ENCODE measurements at regions not wholly inside any gene's neighbourhood (a gene's known extent, or its start where the extent isn't known, plus 50 kb on each side); places are given as distances from the start of the nearest gene placed in this dataset.

- H3K27me3 ChIP-seq = no peaks in the 10 kb centered on the region
- WGBS, 2 donors = 56 to 66% methylated on average over 1 of the region's 1 CpG
- TF ChIP-seq CTCF (IDR thresholded peaks at IDR 0.05) = no peak
- no peak for TF ChIP-seq POLR2A (IDR thresholded peaks at IDR 0.05)
- H3K36me3 ChIP-seq (ENCODE audit: low read depth, missing control alignments) = no peaks in the 10 kb centered on the region
- H3K4me3 ChIP-seq = no peak overlapping the region
- no peaks in the 10 kb centered on the region for H3K4me1 ChIP-seq
- H3K27ac ChIP-seq = no peak overlapping the region
- no peak for DNase-seq
- H3K9me3 ChIP-seq = no peaks in the 10 kb centered on the region
- intact Hi-C loops (cut with DNase I; ENCODE audit: low total_unique reads) = no loop called here
These were observed 105.8 kb upstream of the ANK3 start for GRCh38 chr10:60495338-60496055.

- Histone ChIP-seq H3K9me3 (no peaks in the 10 kb centered on the region), H3K27ac (no peak overlapping the region), H3K27me3 (no peaks in the 10 kb centered on the region), H3K4me1 (no peaks in the 10 kb centered on the region), H3K36me3 (ENCODE audit: low read depth, missing control alignments) (no peaks in the 10 kb centered on the region), H3K4me3 (no peak overlapping the region)
- 87 to 95% methylated on average over 2 of the region's 2 CpGs for WGBS, 2 donors
- intact Hi-C loops (cut with DNase I; ENCODE audit: low total_unique reads) = no loop called here
- DNase-seq = no peak
- TF ChIP-seq CTCF (IDR thresholded peaks at IDR 0.05) (no peak), POLR2A (IDR thresholded peaks at IDR 0.05) (no peak)
These were observed 105.1 kb upstream of the ANK3 start for GRCh38 chr10:60494774-60495173.

- TF ChIP-seq POLR2A (IDR thresholded peaks at IDR 0.05) (no peak), CTCF (IDR thresholded peaks at IDR 0.05) (no peak)
- Histone ChIP-seq H3K27ac (no peak overlapping the region), H3K4me1 (no peaks in the 10 kb centered on the region), H3K36me3 (ENCODE audit: low read depth, missing control alignments) (no peaks in the 10 kb centered on the region), H3K9me3 (no peaks in the 10 kb centered on the region), H3K4me3 (no peak overlapping the region), H3K27me3 (no peaks in the 10 kb centered on the region)
- intact Hi-C loops (cut with DNase I; ENCODE audit: low total_unique reads) = no loop called here
- no peak for DNase-seq
- 67 to 82% methylated on average over 2 of the region's 2 CpGs for WGBS, 2 donors
These were observed 101.5 kb upstream of the ANK3 start for GRCh38 chr10:60491162-60491561.

GRCh38 chr10:60490013-60490412 lies 100.3 kb upstream of the ANK3 start:
- TF ChIP-seq CTCF (IDR thresholded peaks at IDR 0.05) = no peak
- TF ChIP-seq POLR2A (IDR thresholded peaks at IDR 0.05) = no peak
- H3K36me3 ChIP-seq (ENCODE audit: low read depth, missing control alignments) = no peaks in the 10 kb centered on the region
- H3K4me1 ChIP-seq = no peaks in the 10 kb centered on the region
- WGBS, 2 donors = 74 to 82% methylated on average over 3 of the region's 3 CpGs
- no peaks in the 10 kb centered on the region for H3K27me3 ChIP-seq
- H3K27ac ChIP-seq = no peak overlapping the region
- no peak for DNase-seq
- no peaks in the 10 kb centered on the region for H3K9me3 ChIP-seq
- H3K4me3 ChIP-seq = no peak overlapping the region
- intact Hi-C loops (cut with DNase I; ENCODE audit: low total_unique reads) = no loop called here

GRCh38 chr10:60488111-60488669 lies 98.5 kb upstream of the ANK3 start:
- Histone ChIP-seq H3K9me3 (no peaks in the 10 kb centered on the region), H3K36me3 (ENCODE audit: low read depth, missing control alignments) (no peaks in the 10 kb centered on the region), H3K4me1 (no peaks in the 10 kb centered on the region), H3K4me3 (no peak overlapping the region), H3K27me3 (no peaks in the 10 kb centered on the region), H3K27ac (no peak overlapping the region)
- 81 to 88% methylated on average over 1 of the region's 1 CpG for WGBS, 2 donors
- TF ChIP-seq CTCF (IDR thresholded peaks at IDR 0.05) = no peak
- no peak for TF ChIP-seq POLR2A (IDR thresholded peaks at IDR 0.05)
- no peak for DNase-seq
- intact Hi-C loops (cut with DNase I; ENCODE audit: low total_unique reads) = no loop called here
